ENCODE measurements at regions not wholly inside any gene's neighbourhood (a gene's known extent, or its start where the extent isn't known, plus 50 kb on each side); places are given as distances from the start of the nearest gene placed in this dataset.

DNA sequence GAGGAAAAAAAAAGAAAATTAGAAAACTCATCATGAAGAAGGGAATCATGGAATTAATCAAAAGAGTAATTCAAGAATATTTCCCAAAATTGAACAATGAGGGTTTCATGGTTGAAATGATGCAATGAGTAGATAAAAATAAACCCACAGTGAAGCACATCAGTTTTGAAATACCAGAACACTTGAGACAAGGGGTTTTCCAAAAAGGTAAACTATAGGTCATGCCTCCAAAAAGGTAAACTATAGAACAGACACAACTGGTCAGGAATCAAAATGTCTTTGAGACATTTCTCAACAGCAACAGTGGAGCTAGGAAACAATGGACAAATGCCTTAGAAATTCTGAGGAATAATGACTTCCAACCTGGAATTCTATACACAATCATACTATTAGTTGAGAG is 60.2 kb upstream of the PCSK5 start:
- H3K36me3 ChIP-seq (ENCODE audit: control insufficient read depth, insufficient read depth, low read length): no peaks in the 10 kb centered on the region
- H3K9me3 ChIP-seq (ENCODE audit: control insufficient read depth, low read length): no peaks in the 10 kb centered on the region
- H3K27me3 ChIP-seq (replicated peaks; ENCODE audit: control insufficient read depth, insufficient read depth, low read length, poor library complexity, severe bottlenecking): no peaks in the 10 kb centered on the region
- no peaks in the 10 kb centered on the region for H3K4me1 ChIP-seq (ENCODE audit: control insufficient read depth, insufficient read depth, low read length, poor library complexity, severe bottlenecking)
- H3K4me3 ChIP-seq (ENCODE audit: insufficient read depth, low read depth, low read length, poor library complexity, severe bottlenecking): no peak overlapping the region
- no peak for DNase-seq
- no peak overlapping the region for H3K27ac ChIP-seq (ENCODE audit: insufficient read depth, low read length, poor library complexity, severe bottlenecking)

GRCh38 chr9:75833778-75834177 is 56.7 kb upstream of the PCSK5 start:
- H3K27me3 ChIP-seq (replicated peaks; ENCODE audit: control insufficient read depth, insufficient read depth, low read length, poor library complexity, severe bottlenecking): no peaks in the 10 kb centered on the region
- no peaks in the 10 kb centered on the region for H3K36me3 ChIP-seq (ENCODE audit: control insufficient read depth, insufficient read depth, low read length)
- DNase-seq: no peak
- H3K4me3 ChIP-seq (ENCODE audit: insufficient read depth, low read depth, low read length, poor library complexity, severe bottlenecking): no peak overlapping the region
- no peaks in the 10 kb centered on the region for H3K4me1 ChIP-seq (ENCODE audit: control insufficient read depth, insufficient read depth, low read length, poor library complexity, severe bottlenecking)
- no peak overlapping the region for H3K27ac ChIP-seq (ENCODE audit: insufficient read depth, low read length, poor library complexity, severe bottlenecking)
- no peaks in the 10 kb centered on the region for H3K9me3 ChIP-seq (ENCODE audit: control insufficient read depth, low read length)

- no peaks in the 10 kb centered on the region for H3K4me1 ChIP-seq (ENCODE audit: control insufficient read depth, insufficient read depth, low read length, poor library complexity, severe bottlenecking)
- H3K27ac ChIP-seq (ENCODE audit: insufficient read depth, low read length, poor library complexity, severe bottlenecking): no peak overlapping the region
- DNase-seq: no peak
- H3K9me3 ChIP-seq (ENCODE audit: control insufficient read depth, low read length): no peaks in the 10 kb centered on the region
- no peaks in the 10 kb centered on the region for H3K27me3 ChIP-seq (replicated peaks; ENCODE audit: control insufficient read depth, insufficient read depth, low read length, poor library complexity, severe bottlenecking)
- no peak overlapping the region for H3K4me3 ChIP-seq (ENCODE audit: insufficient read depth, low read depth, low read length, poor library complexity, severe bottlenecking)
- H3K36me3 ChIP-seq (ENCODE audit: control insufficient read depth, insufficient read depth, low read length): no peaks in the 10 kb centered on the region
Measured at GRCh38 chr9:75834878-75835277, 55.6 kb upstream of the PCSK5 start.

Data from effector memory CD4-positive, alpha-beta T cell (primary cell).